ENCODE measurements at regions not wholly inside any gene's neighbourhood (a gene's known extent, or its start where the extent isn't known, plus 50 kb on each side); places are given as distances from the start of the nearest gene placed in this dataset.

- no peak for DNase-seq
Measured at GRCh38 chr2:11018651-11019185, 107.0 kb downstream of the KCNF1 start.

DNA sequence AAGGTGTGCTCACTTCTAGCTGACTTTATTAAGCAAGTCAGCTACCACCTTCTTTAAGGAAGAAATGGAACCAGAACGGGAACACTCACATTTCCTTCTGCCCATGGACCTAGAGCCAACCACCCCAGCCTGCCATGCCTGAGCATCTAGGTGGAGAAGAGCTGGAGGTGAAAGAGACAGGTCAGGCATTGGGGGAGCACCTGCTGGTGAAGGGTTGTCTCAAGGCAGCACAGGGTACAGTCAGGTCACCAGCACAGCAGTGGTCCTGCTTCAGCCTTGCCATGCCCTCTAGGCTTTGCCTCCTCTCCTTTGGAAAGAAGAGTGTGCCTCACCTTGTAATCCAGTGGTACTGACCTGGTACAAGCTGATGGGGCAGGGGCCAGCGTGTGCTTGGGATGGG is 107.9 kb downstream of the KCNF1 start:
- DNase-seq, result no peak

GRCh38 chr2:11022064-11022463 is 110.3 kb downstream of the KCNF1 start:
- DNase-seq, result no peak

DNA sequence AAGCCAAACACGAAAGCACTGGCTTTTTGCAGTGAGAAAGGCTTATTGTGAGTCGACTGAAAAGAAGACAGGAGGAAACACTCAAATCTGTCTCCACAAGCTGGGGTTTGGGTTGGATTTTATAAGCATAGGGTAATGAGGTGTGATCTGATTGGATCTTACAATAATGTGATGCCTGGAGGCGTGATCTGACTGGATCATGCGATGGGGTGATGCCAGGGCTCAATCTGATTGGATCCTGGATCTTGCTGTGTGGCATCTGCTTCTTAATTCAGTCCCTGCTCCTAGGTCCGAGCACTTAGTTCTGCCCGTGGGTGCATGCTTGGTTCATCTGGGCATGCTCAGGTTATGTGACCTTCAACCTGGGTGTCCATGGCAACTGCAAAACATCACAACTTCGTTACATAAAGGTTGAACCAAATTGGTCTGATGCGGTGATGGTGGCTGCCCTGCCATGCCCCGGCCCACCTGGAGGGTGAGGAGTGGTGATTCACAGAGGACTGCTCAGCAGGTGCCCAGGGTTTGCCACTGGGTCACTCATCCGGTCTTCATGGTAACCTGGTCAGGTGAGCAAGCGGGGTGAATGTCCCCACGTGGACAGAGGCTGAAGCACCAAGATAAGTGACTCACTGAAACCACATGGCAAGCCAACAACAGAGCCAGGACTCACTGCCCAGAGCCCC is 111.0 kb downstream of the KCNF1 start:
- no peak for DNase-seq

DNA sequence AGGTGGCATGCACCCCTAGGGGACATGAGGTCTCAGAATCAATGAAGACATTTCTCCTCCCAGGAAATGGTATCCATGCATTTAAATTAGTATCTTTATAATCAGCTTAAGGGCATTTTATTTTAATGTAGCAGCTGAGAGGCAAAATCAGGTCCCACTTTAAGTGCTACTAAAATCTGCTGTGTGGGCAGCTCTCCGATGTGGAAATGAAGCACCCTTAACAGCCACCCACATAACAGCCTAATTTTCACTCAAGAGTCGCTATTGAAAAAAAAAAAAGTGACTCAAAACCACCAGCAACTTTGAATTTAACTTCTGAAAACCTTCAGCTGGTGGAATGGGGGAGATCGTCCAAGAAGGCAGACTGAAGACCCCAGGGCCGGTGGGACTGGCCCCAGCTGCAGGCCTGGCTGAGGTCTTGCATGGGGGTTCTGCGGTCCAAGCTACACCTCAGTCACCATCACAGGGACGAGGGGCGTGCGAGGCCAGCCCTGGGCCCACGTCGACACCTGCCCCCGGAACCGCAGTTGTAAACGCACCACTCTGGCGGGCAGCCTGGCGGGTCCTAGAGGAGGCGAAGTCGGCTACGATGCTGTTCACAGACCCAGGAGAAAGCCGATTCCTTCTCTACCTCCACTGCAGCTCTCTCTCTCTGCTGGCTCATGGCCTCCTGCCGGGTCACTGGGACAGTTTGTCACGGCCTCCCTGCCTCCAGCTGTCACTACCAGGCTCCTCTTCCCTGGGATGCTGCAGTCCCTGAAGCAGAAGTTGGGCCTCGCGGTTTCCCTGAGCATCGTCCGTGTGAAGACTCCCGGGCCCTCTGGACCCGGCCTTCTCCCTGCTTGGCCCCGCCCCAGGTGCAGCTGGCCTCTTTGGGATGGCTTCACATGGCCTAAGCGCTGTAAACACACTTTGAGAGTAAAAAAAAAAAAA is 111.9 kb downstream of the KCNF1 start:
- no peak for DNase-seq

- peak; percentile 58 for DNase-seq
Measured at GRCh38 chr2:11024259-11024645, 112.5 kb downstream of the KCNF1 start.

DNA sequence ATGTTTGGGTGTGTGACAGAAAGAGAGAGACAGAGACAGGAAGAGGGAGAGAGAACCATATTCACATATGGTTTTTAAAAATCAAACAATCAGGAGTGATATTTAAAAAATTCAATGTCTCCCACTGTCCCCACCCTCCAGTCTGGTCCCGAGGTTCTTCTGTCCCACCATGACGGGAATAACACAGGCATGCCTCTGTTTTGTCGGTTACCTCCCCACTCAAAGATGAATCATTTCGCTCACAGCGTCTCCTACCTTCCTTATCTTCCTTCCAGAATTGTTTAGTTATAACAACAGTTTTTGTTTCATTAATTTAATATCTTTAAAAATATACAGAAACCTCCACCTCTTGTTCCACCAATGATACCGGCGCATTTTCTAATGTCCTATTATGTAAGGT is 113.0 kb downstream of the KCNF1 start:
- DNase-seq, result no peak

- no peak for DNase-seq
Measured at GRCh38 chr2:11026286-11026921, 114.7 kb downstream of the KCNF1 start.

- no peak for DNase-seq
Measured at GRCh38 chr2:11027195-11027594, 115.5 kb downstream of the KCNF1 start.

- DNase-seq, result no peak
Measured at GRCh38 chr2:11028407-11028916, 116.7 kb downstream of the KCNF1 start.

- no peak for DNase-seq
Measured at GRCh38 chr2:11029136-11029535, 117.4 kb downstream of the KCNF1 start.

DNA sequence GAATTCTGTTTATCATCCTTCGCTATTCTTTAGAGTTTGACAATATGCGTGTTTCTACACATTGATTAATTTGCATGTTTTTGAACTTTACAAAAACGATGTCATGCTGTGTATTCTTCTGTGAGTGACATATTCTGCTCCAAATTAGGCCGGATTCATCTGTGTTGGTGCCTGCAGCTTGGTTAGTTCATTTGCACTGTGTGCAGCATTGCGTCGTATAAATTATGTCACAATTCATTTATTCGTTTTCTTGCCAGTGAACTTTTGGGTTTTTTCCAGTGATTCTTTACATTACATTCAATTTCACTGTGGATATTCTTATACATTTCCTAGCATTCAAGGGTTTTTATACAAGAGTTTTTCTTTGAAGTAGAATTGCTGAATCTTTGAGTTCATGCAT is 118.3 kb downstream of the KCNF1 start:
- DNase-seq, result no peak

DNA sequence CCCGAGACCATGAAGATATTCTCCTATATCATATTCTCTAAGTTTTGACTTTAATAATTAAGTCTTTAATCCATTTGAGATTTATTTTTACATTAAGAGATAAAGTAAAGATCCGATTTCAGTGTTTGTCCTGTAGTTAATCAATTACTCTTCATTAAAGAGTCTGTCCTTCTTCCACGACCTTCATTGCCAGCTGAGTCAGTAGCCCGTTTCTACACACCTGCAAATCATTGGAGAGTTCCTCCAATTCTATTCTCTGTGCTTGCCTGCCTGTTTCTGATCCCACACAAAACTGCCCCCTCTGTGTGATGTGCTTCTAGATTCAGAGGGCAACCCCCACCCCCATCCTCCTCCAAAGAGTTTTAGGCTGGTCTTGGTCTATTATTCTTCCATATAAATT is 119.2 kb downstream of the KCNF1 start:
- DNase-seq, result no peak

GRCh38 chr2:11031876-11032275 is 120.1 kb downstream of the KCNF1 start:
- DNase-seq, result no peak

DNA sequence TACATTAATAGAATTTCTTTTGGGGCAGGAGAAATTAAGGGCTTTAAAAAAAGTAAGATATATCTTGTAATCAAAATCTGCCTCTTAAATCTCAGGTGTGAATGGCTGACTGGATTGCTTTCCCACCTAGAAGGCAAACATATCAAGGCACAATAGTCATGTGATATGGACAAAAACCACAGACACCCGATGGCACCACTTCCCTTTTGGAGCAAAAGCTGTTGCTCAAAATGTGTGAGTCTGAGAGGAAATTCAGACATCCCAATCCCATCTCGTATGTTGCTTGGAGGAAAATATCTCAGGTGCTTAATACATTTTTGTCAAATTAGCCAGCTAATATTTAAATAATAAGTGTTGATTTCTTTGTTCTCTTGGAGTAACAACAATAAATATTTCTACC is 120.7 kb downstream of the KCNF1 start:
- no peak for DNase-seq

DNA sequence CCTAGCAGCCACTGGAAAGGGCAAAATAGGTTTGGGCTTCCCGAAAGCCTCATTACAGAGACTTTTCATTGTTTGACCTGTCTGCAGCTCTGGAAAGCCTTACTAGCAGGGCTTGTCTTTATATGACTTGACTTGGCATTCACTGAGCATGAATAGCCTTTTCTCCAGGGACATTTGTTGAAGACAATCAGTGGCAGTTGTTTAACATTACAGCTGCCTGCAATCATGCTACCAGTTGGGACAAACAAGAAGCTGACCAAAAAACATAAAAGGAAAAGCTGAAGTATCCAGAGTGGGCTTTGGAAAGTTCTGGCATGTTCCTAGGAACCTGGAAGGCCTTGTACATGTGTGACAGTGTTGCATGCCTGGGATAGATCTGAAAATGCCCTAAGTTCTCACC is 121.4 kb downstream of the KCNF1 start:
- no peak for DNase-seq

- no peak for DNase-seq
Measured at GRCh38 chr2:11038641-11039040, 116.6 kb upstream of the SLC66A3 start.

DNA sequence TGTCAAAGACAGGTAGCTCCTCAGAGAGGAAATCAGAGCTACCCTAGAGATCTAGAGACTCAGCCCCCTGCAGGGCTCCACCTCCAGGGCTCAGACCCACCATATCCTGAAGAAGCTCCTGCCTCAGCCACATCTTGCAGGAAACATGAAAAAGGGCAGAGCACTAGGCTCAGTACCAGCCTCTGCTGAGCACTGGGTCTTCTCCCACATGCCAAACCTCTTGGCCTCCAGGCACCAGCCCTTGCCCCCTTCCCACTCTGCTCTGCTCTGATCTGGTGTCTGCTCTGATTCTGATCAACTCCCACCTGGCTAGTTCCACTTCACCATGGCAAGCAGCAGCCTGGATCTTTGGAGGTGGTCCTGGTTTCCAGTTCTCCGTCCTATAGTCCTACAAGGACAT is 114.3 kb upstream of the SLC66A3 start:
- no peak for DNase-seq

GRCh38 chr2:11042841-11043240 is 112.4 kb upstream of the SLC66A3 start:
- no peak for DNase-seq

DNA sequence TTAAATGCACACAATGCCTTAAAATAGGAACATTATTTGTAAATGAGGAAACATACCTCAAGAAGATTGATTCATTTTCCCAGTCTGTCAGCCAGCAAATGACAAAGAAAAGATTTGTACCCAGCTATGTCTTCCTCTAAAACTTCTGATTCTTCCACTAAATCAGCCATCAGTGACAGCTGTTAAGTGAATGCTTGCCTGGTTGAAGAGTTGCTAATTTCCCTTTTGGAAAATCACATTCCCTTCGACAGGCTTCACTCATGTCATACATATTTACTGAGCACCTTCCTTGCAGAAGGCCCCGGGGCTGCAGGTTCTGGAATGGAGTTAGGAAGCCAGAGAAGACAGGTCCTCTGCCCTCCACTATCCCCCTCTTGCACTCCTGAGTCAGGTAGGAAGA is 112.0 kb upstream of the SLC66A3 start:
- DNase-seq, result no peak

GRCh38 chr2:11044201-11044600 is 111.1 kb upstream of the SLC66A3 start:
- DNase-seq, result no peak

DNA sequence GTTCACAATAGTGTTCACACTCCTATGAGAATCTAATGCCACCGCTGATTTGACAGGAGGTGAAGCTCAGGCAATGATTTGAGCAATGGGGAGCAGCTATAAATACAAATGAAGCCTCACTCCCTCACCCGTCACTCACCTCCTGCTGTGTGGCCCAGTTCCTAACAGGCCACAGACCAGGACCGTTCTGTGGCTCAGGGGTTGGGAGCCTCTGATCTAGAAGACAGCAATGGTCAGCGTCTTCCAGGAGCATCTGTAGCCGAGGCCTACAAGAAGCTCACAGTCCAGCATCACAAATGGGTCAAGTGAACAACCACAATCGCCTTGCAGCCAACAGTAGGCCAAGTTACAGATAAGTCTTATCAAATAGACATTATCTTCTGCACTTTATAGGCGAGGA is 110.0 kb upstream of the SLC66A3 start:
- DNase-seq, result no peak

- no peak for DNase-seq
Measured at GRCh38 chr2:11048335-11049008, 106.8 kb upstream of the SLC66A3 start.
